ENCODE measurements at regions not wholly inside any gene's neighbourhood (a gene's known extent, or its start where the extent isn't known, plus 50 kb on each side); places are given as distances from the start of the nearest gene placed in this dataset.

DNA sequence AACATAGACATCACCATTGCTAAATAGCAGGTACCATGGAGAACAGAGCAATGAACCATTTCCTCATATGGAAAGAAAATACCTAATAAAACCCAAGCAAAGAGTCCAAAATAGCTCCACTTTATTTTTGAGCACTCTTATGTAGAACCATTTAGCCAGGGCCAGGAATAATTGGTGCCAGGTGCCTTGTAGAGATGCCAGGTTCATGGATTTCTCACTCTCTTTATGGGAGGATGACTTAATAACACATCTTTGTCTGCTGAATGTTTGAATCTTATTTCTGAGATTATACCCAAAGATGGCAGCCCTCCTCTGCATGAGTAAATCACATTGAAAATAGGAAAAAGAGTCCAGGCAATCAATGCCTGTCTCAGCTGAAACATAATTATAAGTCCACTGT is 212.3 kb upstream of the SFRP2 start:
- no peak overlapping the region for H3K27ac ChIP-seq (ENCODE audit: low read depth in 1 of 2, low read length in 2 of 2)
- no peak overlapping the region for H3K4me2 ChIP-seq (replicated peaks; ENCODE audit: extremely low read depth, low read length, poor library complexity, severe bottlenecking)
- no peaks in the 10 kb centered on the region for H3K27me3 ChIP-seq (ENCODE audit: control insufficient read depth in 2 of 2, insufficient read depth in 2 of 2, low read length in 2 of 2)
- H3K36me3 ChIP-seq (replicated peaks in 1 of 2; ENCODE audit: control insufficient read depth in 1 of 2, insufficient read depth in 2 of 2, low read length in 2 of 2): no peaks in the 10 kb centered on the region
- TF ChIP-seq, protein P1, sequence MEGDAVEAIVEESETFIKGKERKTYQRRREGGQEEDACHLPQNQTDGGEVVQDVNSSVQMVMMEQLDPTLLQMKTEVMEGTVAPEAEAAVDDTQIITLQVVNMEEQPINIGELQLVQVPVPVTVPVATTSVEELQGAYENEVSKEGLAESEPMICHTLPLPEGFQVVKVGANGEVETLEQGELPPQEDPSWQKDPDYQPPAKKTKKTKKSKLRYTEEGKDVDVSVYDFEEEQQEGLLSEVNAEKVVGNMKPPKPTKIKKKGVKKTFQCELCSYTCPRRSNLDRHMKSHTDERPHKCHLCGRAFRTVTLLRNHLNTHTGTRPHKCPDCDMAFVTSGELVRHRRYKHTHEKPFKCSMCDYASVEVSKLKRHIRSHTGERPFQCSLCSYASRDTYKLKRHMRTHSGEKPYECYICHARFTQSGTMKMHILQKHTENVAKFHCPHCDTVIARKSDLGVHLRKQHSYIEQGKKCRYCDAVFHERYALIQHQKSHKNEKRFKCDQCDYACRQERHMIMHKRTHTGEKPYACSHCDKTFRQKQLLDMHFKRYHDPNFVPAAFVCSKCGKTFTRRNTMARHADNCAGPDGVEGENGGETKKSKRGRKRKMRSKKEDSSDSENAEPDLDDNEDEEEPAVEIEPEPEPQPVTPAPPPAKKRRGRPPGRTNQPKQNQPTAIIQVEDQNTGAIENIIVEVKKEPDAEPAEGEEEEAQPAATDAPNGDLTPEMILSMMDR (IDR thresholded peaks at IDR 0.05): no peak
- no peaks in the 10 kb centered on the region for H3K79me2 ChIP-seq (ENCODE audit: insufficient read depth, low read length)
- peaks cover 0 to 10% of the 10 kb centered on the region in 2 donors for H3K9me3 ChIP-seq (replicated peaks in 1 of 2; ENCODE audit: control insufficient read depth in 1 of 2, insufficient read depth in 1 of 2, low read length in 2 of 2)
- H3K27ac Mint-ChIP-seq: peak overlapping the region in 1 of 7 donors; percentile 16
- H3K9me3 Mint-ChIP-seq: peaks cover 4 to 10% (median 9%) of the 10 kb centered on the region in 7 donors
- intact Hi-C loops (cut with micrococcal nuclease): no loop called here
- H2AFZ ChIP-seq (ENCODE audit: insufficient read depth, low read depth, low read length, poor library complexity, severe bottlenecking): no peak overlapping the region
- no peaks in the 10 kb centered on the region for H4K20me1 ChIP-seq (ENCODE audit: insufficient read depth, low read length)
- H3K27me3 Mint-ChIP-seq (ENCODE audit: low read depth in 3 of 3): no peaks in the 10 kb centered on the region
- DNase-seq: no peak
- no peak overlapping the region for H3K4me3 ChIP-seq (replicated peaks in 1 of 3; ENCODE audit: low read depth in 2 of 3, low read length in 3 of 3)
- H3K9ac ChIP-seq (ENCODE audit: insufficient read depth, low read length, poor library complexity, severe bottlenecking): no peak overlapping the region
- no peaks in the 10 kb centered on the region for H3K36me3 Mint-ChIP-seq
- no peaks in the 10 kb centered on the region for H3K4me1 Mint-ChIP-seq
- H3K4me3 Mint-ChIP-seq: no peak overlapping the region
- H3K4me1 ChIP-seq (ENCODE audit: control insufficient read depth in 1 of 2, insufficient read depth in 2 of 2, low read length in 2 of 2): no peaks in the 10 kb centered on the region

DNA sequence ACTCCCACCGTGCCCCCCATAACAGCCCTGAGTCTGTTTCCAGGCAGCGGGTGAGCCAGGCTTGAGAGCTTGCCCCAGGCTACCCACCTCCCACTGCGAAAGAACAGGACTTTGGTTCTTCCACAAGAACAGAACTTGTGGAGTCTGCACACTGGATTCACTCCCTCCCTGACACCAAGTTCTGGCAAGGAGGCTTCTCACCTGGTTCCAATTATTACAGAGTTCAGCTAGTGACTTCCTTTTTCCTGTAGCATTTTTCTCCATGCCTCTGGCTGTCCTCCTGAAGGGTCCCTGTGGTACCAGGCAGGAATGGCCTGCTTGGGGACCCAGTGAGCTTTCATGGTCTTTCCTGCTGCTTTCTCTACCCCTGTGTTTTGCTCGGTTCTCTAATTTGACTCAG is 208.6 kb upstream of the SFRP2 start:
- Mint-ChIP-seq H3K9me3 (peaks cover 5 to 18% (median 9%) of the 10 kb centered on the region in 7 donors), H3K36me3 (no peaks in the 10 kb centered on the region), H3K4me1 (no peaks in the 10 kb centered on the region), H3K4me3 (no peak overlapping the region), H3K27me3 (ENCODE audit: low read depth in 3 of 3) (no peaks in the 10 kb centered on the region), H3K27ac (no peak overlapping the region)
- no peak for DNase-seq
- no peak overlapping the region for H3K27ac ChIP-seq (ENCODE audit: low read depth in 1 of 2, low read length in 2 of 2)
- H3K79me2 ChIP-seq (ENCODE audit: insufficient read depth, low read length): no peaks in the 10 kb centered on the region
- TF ChIP-seq, protein P1 (IDR thresholded peaks at IDR 0.05): no peak
- intact Hi-C loops (cut with micrococcal nuclease): no loop called here
- no peak overlapping the region for H3K4me2 ChIP-seq (replicated peaks; ENCODE audit: extremely low read depth, low read length, poor library complexity, severe bottlenecking)
- WGBS (ENCODE audit: insufficient coverage): 83% methylated on average over 3 of the region's 4 CpGs
- no peak overlapping the region for H3K4me3 ChIP-seq (replicated peaks in 1 of 3; ENCODE audit: low read depth in 2 of 3, low read length in 3 of 3)
- no peaks in the 10 kb centered on the region for H4K20me1 ChIP-seq (ENCODE audit: insufficient read depth, low read length)
- H2AFZ ChIP-seq (ENCODE audit: insufficient read depth, low read depth, low read length, poor library complexity, severe bottlenecking): no peak overlapping the region
- H3K9ac ChIP-seq (ENCODE audit: insufficient read depth, low read length, poor library complexity, severe bottlenecking): no peak overlapping the region
- no peaks in the 10 kb centered on the region for H3K36me3 ChIP-seq (replicated peaks in 1 of 2; ENCODE audit: control insufficient read depth in 1 of 2, insufficient read depth in 2 of 2, low read length in 2 of 2)
- H3K4me1 ChIP-seq (ENCODE audit: control insufficient read depth in 1 of 2, insufficient read depth in 2 of 2, low read length in 2 of 2): no peaks in the 10 kb centered on the region
- no peaks in the 10 kb centered on the region for H3K27me3 ChIP-seq (ENCODE audit: control insufficient read depth in 2 of 2, insufficient read depth in 2 of 2, low read length in 2 of 2)
- H3K9me3 ChIP-seq (replicated peaks in 1 of 2; ENCODE audit: control insufficient read depth in 1 of 2, insufficient read depth in 1 of 2, low read length in 2 of 2): peaks cover 0 to 10% of the 10 kb centered on the region in 2 donors
